HCEC 1CT (cell line): ENCODE measurements at regions not wholly inside any gene's neighbourhood (a gene's known extent, or its start where the extent isn't known, plus 50 kb on each side); places are given as distances from the start of the nearest gene placed in this dataset.

ENCODE experiments used
- DNase-seq: peaks from one replicate; pipeline ENCODE4 v3.0.0-alpha.2; 2017

- DNase-seq = no peak
Observed at GRCh38 chr14:86012461-86012860, 482.5 kb downstream of the FLRT2 start.

GRCh38 chr14:86003998-86004397, 474.1 kb downstream of the FLRT2 start:
- DNase-seq = peak; percentile 18

GRCh38 chr14:85996551-85996950, 466.6 kb downstream of the FLRT2 start:
- DNase-seq = no peak

GRCh38 chr14:85991156-85991555, 461.2 kb downstream of the FLRT2 start:
- DNase-seq = peak; percentile 6

GRCh38 chr14:85987907-85988306, 458.0 kb downstream of the FLRT2 start:
- no peak for DNase-seq

GRCh38 chr14:85987292-85987691, 457.3 kb downstream of the FLRT2 start:
- DNase-seq = no peak

- no peak for DNase-seq
Observed at GRCh38 chr14:85978582-85979250, 448.8 kb downstream of the FLRT2 start.

GRCh38 chr14:85974602-85975001, 444.7 kb downstream of the FLRT2 start:
- DNase-seq = no peak

GRCh38 chr14:85963486-85963885, 433.5 kb downstream of the FLRT2 start:
- DNase-seq = no peak

- no peak for DNase-seq
Observed at GRCh38 chr14:85960756-85961155, 430.8 kb downstream of the FLRT2 start.

GRCh38 chr14:85959063-85959462, 429.1 kb downstream of the FLRT2 start:
- DNase-seq = no peak

- DNase-seq = no peak
Observed at GRCh38 chr14:85958069-85958468, 428.1 kb downstream of the FLRT2 start.

GRCh38 chr14:85953265-85953664, 423.3 kb downstream of the FLRT2 start:
- DNase-seq = no peak

GRCh38 chr14:85948153-85948552, 418.2 kb downstream of the FLRT2 start:
- DNase-seq = no peak

- DNase-seq = no peak
Observed at GRCh38 chr14:85947461-85948139, 417.7 kb downstream of the FLRT2 start.

- DNase-seq = no peak
Observed at GRCh38 chr14:85943192-85943591, 413.2 kb downstream of the FLRT2 start.

- DNase-seq = no peak
Observed at GRCh38 chr14:85934886-85935254, 404.9 kb downstream of the FLRT2 start.

- DNase-seq = no peak
Observed at GRCh38 chr14:85934123-85934885, 404.4 kb downstream of the FLRT2 start.

- DNase-seq = no peak
Observed at GRCh38 chr14:85921241-85921640, 391.3 kb downstream of the FLRT2 start.

GRCh38 chr14:85917716-85918115, 387.8 kb downstream of the FLRT2 start:
- DNase-seq = no peak

- no peak for DNase-seq
Observed at GRCh38 chr14:85915711-85916110, 385.8 kb downstream of the FLRT2 start.

GRCh38 chr14:85912141-85912540, 382.2 kb downstream of the FLRT2 start:
- DNase-seq = no peak

GRCh38 chr14:85911044-85911443, 381.1 kb downstream of the FLRT2 start:
- no peak for DNase-seq

GRCh38 chr14:85909581-85909980, 379.6 kb downstream of the FLRT2 start:
- no peak for DNase-seq
